B cell (primary cell): ENCODE measurements at regions not wholly inside any gene's neighbourhood (a gene's known extent, or its start where the extent isn't known, plus 50 kb on each side); places are given as distances from the start of the nearest gene placed in this dataset.

Experiments
- CTCF ChIP-seq: fragments of 200-600 bp; IDR thresholded peaks from one replicate; pipeline ENCODE4 v1.8.0; 2022; ENCODE audit warnings: antibody characterized with exemption, mild to moderate bottlenecking
- EZH2 ChIP-seq: IDR thresholded peaks from 2 replicates; pipeline ENCODE4 v1.6.1; 2012; ENCODE audit warnings: borderline replicate concordance, low read depth, mild to moderate bottlenecking, moderate library complexity, low read length; ENCODE audit not compliant: insufficient read depth, poor library complexity, severe bottlenecking

GRCh38 chr2:67486041-67486796 is 89.1 kb downstream of the ETAA1 start:
- TF ChIP-seq EZH2: no peak
- no peak for TF ChIP-seq CTCF
